ENCODE measurements at regions not wholly inside any gene's neighbourhood (a gene's known extent, or its start where the extent isn't known, plus 50 kb on each side); places are given as distances from the start of the nearest gene placed in this dataset.

DNA sequence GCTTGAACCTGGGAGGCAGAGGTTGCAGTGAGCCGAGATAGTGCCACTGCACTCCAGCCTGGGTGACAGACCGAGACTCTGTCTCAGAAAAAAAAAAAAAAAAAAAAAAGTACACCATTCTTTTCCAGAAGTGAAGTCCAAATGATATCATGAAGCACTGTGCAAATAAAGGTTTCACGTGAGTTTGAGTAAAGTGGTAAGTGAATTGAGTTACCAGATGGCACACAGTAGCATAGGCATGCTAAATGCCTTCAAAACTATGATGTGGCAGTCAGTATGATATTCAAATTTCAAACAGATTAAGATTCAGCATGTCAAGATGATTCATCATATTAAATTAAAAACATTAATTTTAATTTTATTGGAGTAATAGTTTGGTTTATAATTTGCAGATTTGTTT lies 195.2 kb downstream of the TAF11L14 start:
- Histone ChIP-seq H3K27ac (no peak overlapping the region), H2AFZ (no peak overlapping the region), H3K9ac (no peak overlapping the region), H3K79me2 (ENCODE audit: insufficient read depth) (no peaks in the 10 kb centered on the region), H4K20me1 (ENCODE audit: insufficient read depth) (no peaks in the 10 kb centered on the region), H3K4me2 (ENCODE audit: unreplicated experiment) (no peak overlapping the region), H3K36me3 (ENCODE audit: low read depth) (no peaks in the 10 kb centered on the region), H3K9me2 (ENCODE audit: insufficient read depth) (no peaks in the 10 kb centered on the region), H3K9me3 (ENCODE audit: low read depth) (no peaks in the 10 kb centered on the region), H3K4me1 (ENCODE audit: insufficient read depth) (no peaks in the 10 kb centered on the region), H3K4me3 (no peak overlapping the region), H3K27me3 (replicated peaks; ENCODE audit: insufficient read depth) (no peaks in the 10 kb centered on the region), H3F3A (ENCODE audit: insufficient read depth) (no peaks in the 10 kb centered on the region)
- TF ChIP-seq EZH2phosphoT487 (IDR thresholded peaks at IDR 0.05; ENCODE audit: insufficient read depth, low read depth) (no peak), EZH2 (IDR thresholded peaks at IDR 0.05; ENCODE audit: insufficient read depth, poor library complexity, severe bottlenecking) (no peak)
- WGBS, 2 experiments (ENCODE audit: low coverage in 1 of 2, low lambda C conversion rate in 2 of 2, missing lambda C conversion rate in 2 of 2): 29 to 37% methylated on average over 3 of the region's 3 CpGs
- in situ Hi-C loops (cut with MboI): no loop called here
- no peak for DNase-seq

DNA sequence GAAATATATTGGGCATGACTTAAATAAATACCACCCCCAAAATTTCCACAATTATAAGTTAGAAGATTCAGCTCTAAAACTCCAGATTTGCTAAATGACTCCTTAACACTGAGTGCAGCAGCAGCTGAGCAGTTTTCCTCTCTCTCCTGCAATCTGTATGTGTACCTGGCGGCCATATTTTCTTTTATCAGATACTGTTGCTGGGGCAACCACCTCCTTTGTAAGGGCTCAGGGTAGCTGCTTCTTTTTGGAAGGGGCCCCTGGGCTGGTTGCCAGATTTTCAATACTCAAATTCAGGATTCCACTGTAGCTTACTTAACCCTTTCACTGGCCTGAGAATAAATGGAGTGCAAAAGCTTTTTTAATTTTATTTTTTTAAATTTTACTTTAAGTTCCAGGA lies 197.0 kb downstream of the TAF11L14 start:
- Histone ChIP-seq H3K9ac (no peak overlapping the region), H3K27ac (no peak overlapping the region), H3K9me2 (ENCODE audit: insufficient read depth) (no peaks in the 10 kb centered on the region), H4K20me1 (ENCODE audit: insufficient read depth) (no peaks in the 10 kb centered on the region), H3K4me3 (no peak overlapping the region), H2AFZ (no peak overlapping the region), H3K9me3 (ENCODE audit: low read depth) (no peaks in the 10 kb centered on the region), H3K27me3 (replicated peaks; ENCODE audit: insufficient read depth) (no peaks in the 10 kb centered on the region), H3K4me2 (ENCODE audit: unreplicated experiment) (no peak overlapping the region), H3K79me2 (ENCODE audit: insufficient read depth) (no peaks in the 10 kb centered on the region), H3K4me1 (ENCODE audit: insufficient read depth) (no peaks in the 10 kb centered on the region), H3K36me3 (ENCODE audit: low read depth) (no peaks in the 10 kb centered on the region), H3F3A (ENCODE audit: insufficient read depth) (no peaks in the 10 kb centered on the region)
- DNase-seq: no peak
- in situ Hi-C loops (cut with MboI): no loop called here
- no peak for TF ChIP-seq EZH2phosphoT487 (IDR thresholded peaks at IDR 0.05; ENCODE audit: insufficient read depth, low read depth)
- no peak for TF ChIP-seq EZH2 (IDR thresholded peaks at IDR 0.05; ENCODE audit: insufficient read depth, poor library complexity, severe bottlenecking)
- WGBS, 2 experiments (ENCODE audit: low coverage in 1 of 2, low lambda C conversion rate in 2 of 2, missing lambda C conversion rate in 2 of 2): 30 to 43% methylated on average over 1 of the region's 1 CpG

- Histone ChIP-seq H3K79me2 (ENCODE audit: insufficient read depth) (no peaks in the 10 kb centered on the region), H3K9me2 (ENCODE audit: insufficient read depth) (no peaks in the 10 kb centered on the region), H4K20me1 (ENCODE audit: insufficient read depth) (no peaks in the 10 kb centered on the region), H3K4me3 (no peak overlapping the region), H3K27ac (no peak overlapping the region), H3F3A (ENCODE audit: insufficient read depth) (no peaks in the 10 kb centered on the region), H3K9ac (no peak overlapping the region), H2AFZ (no peak overlapping the region), H3K4me1 (ENCODE audit: insufficient read depth) (no peaks in the 10 kb centered on the region), H3K4me2 (ENCODE audit: unreplicated experiment) (no peak overlapping the region), H3K27me3 (replicated peaks; ENCODE audit: insufficient read depth) (no peaks in the 10 kb centered on the region), H3K36me3 (ENCODE audit: low read depth) (no peaks in the 10 kb centered on the region), H3K9me3 (ENCODE audit: low read depth) (no peaks in the 10 kb centered on the region)
- TF ChIP-seq EZH2phosphoT487 (IDR thresholded peaks at IDR 0.05; ENCODE audit: insufficient read depth, low read depth): no peak
- no peak for TF ChIP-seq EZH2 (IDR thresholded peaks at IDR 0.05; ENCODE audit: insufficient read depth, poor library complexity, severe bottlenecking)
- no peak for DNase-seq
- in situ Hi-C loops (cut with MboI): no loop called here
- WGBS, 2 experiments (ENCODE audit: low coverage in 1 of 2, low lambda C conversion rate in 2 of 2, missing lambda C conversion rate in 2 of 2): 27 to 30% methylated on average over 5 of the region's 5 CpGs
Measured at GRCh38 chr5:17832949-17833745, 198.9 kb downstream of the TAF11L14 start.

GRCh38 chr5:17837757-17838156 lies 203.5 kb downstream of the TAF11L14 start:
- Histone ChIP-seq H3K9me3 (ENCODE audit: low read depth) (no peaks in the 10 kb centered on the region), H3K4me2 (ENCODE audit: unreplicated experiment) (no peak overlapping the region), H3K9me2 (ENCODE audit: insufficient read depth) (no peaks in the 10 kb centered on the region), H3K79me2 (ENCODE audit: insufficient read depth) (no peaks in the 10 kb centered on the region), H3K4me3 (no peak overlapping the region), H2AFZ (no peak overlapping the region), H3K36me3 (ENCODE audit: low read depth) (no peaks in the 10 kb centered on the region), H3K27ac (no peak overlapping the region), H3K27me3 (replicated peaks; ENCODE audit: insufficient read depth) (no peaks in the 10 kb centered on the region), H3F3A (ENCODE audit: insufficient read depth) (no peaks in the 10 kb centered on the region), H3K9ac (no peak overlapping the region), H4K20me1 (ENCODE audit: insufficient read depth) (no peaks in the 10 kb centered on the region), H3K4me1 (ENCODE audit: insufficient read depth) (no peaks in the 10 kb centered on the region)
- in situ Hi-C loops (cut with MboI): no loop called here
- 50 to 55% methylated on average over 2 of the region's 2 CpGs for WGBS, 2 experiments (ENCODE audit: low coverage in 1 of 2, low lambda C conversion rate in 2 of 2, missing lambda C conversion rate in 2 of 2)
- DNase-seq: no peak
- TF ChIP-seq EZH2phosphoT487 (IDR thresholded peaks at IDR 0.05; ENCODE audit: insufficient read depth, low read depth) (no peak), EZH2 (IDR thresholded peaks at IDR 0.05; ENCODE audit: insufficient read depth, poor library complexity, severe bottlenecking) (no peak)
